Activated naive CD4-positive, alpha-beta T cell treated with anti-CD3 and anti-CD28 coated beads, Interleukin-2, amount 10 ng/mL, durations not matched to agents 7 days and 5 days (primary cell): ENCODE measurements at regions not wholly inside any gene's neighbourhood (a gene's known extent, or its start where the extent isn't known, plus 50 kb on each side); places are given as distances from the start of the nearest gene placed in this dataset.

ENCODE experiments used
- CTCF ChIA-PET: fragments of 350-600 bp; sonication (Branson Sonifier 250); formaldehyde crosslinking; loops from one replicate; lab custom pipeline; 2021; ENCODE audit warnings: antibody characterized with exemption; lab: Charles Lee
- DNase-seq: peaks from one replicate; pipeline ENCODE4 v3.0.0-alpha.2; 2020
- H3K27ac Mint-ChIP-seq: one replicate; pipeline ENCODE4 v1.8.0; 2021; ENCODE audit warnings: mild to moderate bottlenecking, moderate library complexity, mixed read lengths
- H3K27me3 Mint-ChIP-seq: one replicate; pipeline ENCODE4 v1.8.0; 2021; ENCODE audit warnings: mild to moderate bottlenecking, mixed read lengths
- H3K36me3 Mint-ChIP-seq: one replicate; pipeline ENCODE4 v1.8.0; 2021; ENCODE audit warnings: mixed read lengths
- H3K4me1 Mint-ChIP-seq: one replicate; pipeline ENCODE4 v1.8.0; 2021; ENCODE audit warnings: mixed read lengths
- H3K4me3 Mint-ChIP-seq: one replicate; pipeline ENCODE4 v1.8.0; 2021; ENCODE audit warnings: mild to moderate bottlenecking, moderate library complexity, mixed read lengths
- H3K9me3 Mint-ChIP-seq: one replicate; pipeline ENCODE4 v1.8.0; 2021; ENCODE audit warnings: mixed read lengths

- Mint-ChIP-seq H3K4me3 (no peak overlapping the region), H3K27me3 (no peaks in the 10 kb centered on the region), H3K9me3 (no peaks in the 10 kb centered on the region), H3K4me1 (no peaks in the 10 kb centered on the region), H3K36me3 (no peaks in the 10 kb centered on the region), H3K27ac (no peak overlapping the region)
- CTCF ChIA-PET, result no interaction called here
- DNase-seq, result no peak
Measured at GRCh38 chr1:208419746-208420420, 175.7 kb upstream of the PLXNA2 start.

- no peaks in the 10 kb centered on the region for H3K9me3 Mint-ChIP-seq
- CTCF ChIA-PET, result no interaction called here
- no peaks in the 10 kb centered on the region for H3K36me3 Mint-ChIP-seq
- no peaks in the 10 kb centered on the region for H3K27me3 Mint-ChIP-seq
- H3K4me1 Mint-ChIP-seq, result no peaks in the 10 kb centered on the region
- DNase-seq, result no peak
- no peak overlapping the region for H3K27ac Mint-ChIP-seq
- H3K4me3 Mint-ChIP-seq, result no peak overlapping the region
Measured at GRCh38 chr1:208420696-208421095, 176.5 kb upstream of the PLXNA2 start.

- Mint-ChIP-seq H3K4me3 (no peak overlapping the region), H3K36me3 (no peaks in the 10 kb centered on the region), H3K4me1 (no peaks in the 10 kb centered on the region), H3K27ac (no peak overlapping the region), H3K9me3 (no peaks in the 10 kb centered on the region), H3K27me3 (no peaks in the 10 kb centered on the region)
- no peak for DNase-seq
- CTCF ChIA-PET, result interaction anchor here (1.1 kb wide), 1 partner anchor 91 kb away, joined by 4 read pairs; no protein-coding TSS in a partner anchor
Measured at GRCh38 chr1:208421486-208421885, 177.3 kb upstream of the PLXNA2 start.

- Mint-ChIP-seq H3K9me3 (no peaks in the 10 kb centered on the region), H3K27ac (no peak overlapping the region), H3K4me1 (no peaks in the 10 kb centered on the region), H3K27me3 (no peaks in the 10 kb centered on the region), H3K36me3 (no peaks in the 10 kb centered on the region), H3K4me3 (no peak overlapping the region)
- CTCF ChIA-PET, result interaction anchor here (0.6 kb wide), 1 partner anchor 19 kb away, joined by 3 read pairs; no protein-coding TSS in a partner anchor
- DNase-seq, result no peak
Measured at GRCh38 chr1:208423526-208423925, 179.3 kb upstream of the PLXNA2 start.

GRCh38 chr1:208425096-208425495, 180.9 kb upstream of the PLXNA2 start:
- Mint-ChIP-seq H3K4me3 (no peak overlapping the region), H3K36me3 (no peaks in the 10 kb centered on the region), H3K27me3 (no peaks in the 10 kb centered on the region), H3K27ac (no peak overlapping the region), H3K9me3 (no peaks in the 10 kb centered on the region), H3K4me1 (no peaks in the 10 kb centered on the region)
- no peak for DNase-seq
- CTCF ChIA-PET, result no interaction called here

- CTCF ChIA-PET, result no interaction called here
- no peak overlapping the region for H3K27ac Mint-ChIP-seq
- H3K9me3 Mint-ChIP-seq, result no peaks in the 10 kb centered on the region
- no peak for DNase-seq
- H3K4me1 Mint-ChIP-seq, result no peaks in the 10 kb centered on the region
- no peaks in the 10 kb centered on the region for H3K36me3 Mint-ChIP-seq
- H3K4me3 Mint-ChIP-seq, result no peak overlapping the region
- H3K27me3 Mint-ChIP-seq, result no peaks in the 10 kb centered on the region
Measured at GRCh38 chr1:208430220-208430619, 186.0 kb upstream of the PLXNA2 start.

- Mint-ChIP-seq H3K27me3 (no peaks in the 10 kb centered on the region), H3K9me3 (no peaks in the 10 kb centered on the region), H3K27ac (no peak overlapping the region), H3K4me1 (no peaks in the 10 kb centered on the region), H3K36me3 (no peaks in the 10 kb centered on the region), H3K4me3 (no peak overlapping the region)
- CTCF ChIA-PET, result no interaction called here
- DNase-seq, result no peak
Measured at GRCh38 chr1:208431721-208432120, 187.5 kb upstream of the PLXNA2 start.

GRCh38 chr1:208432346-208432745, 188.2 kb upstream of the PLXNA2 start:
- CTCF ChIA-PET, result no interaction called here

GRCh38 chr1:208433086-208433485, 188.9 kb upstream of the PLXNA2 start:
- CTCF ChIA-PET, result no interaction called here
- no peak for DNase-seq
- Mint-ChIP-seq H3K9me3 (no peaks in the 10 kb centered on the region), H3K36me3 (no peaks in the 10 kb centered on the region), H3K27me3 (no peaks in the 10 kb centered on the region), H3K4me1 (no peaks in the 10 kb centered on the region), H3K27ac (no peak overlapping the region), H3K4me3 (no peak overlapping the region)

More at GRCh38 chr1:208432346-208432745, 188.2 kb upstream of the PLXNA2 start:
- DNase-seq, result no peak
- H3K27me3 Mint-ChIP-seq, result no peaks in the 10 kb centered on the region
- no peak overlapping the region for H3K27ac Mint-ChIP-seq
- no peaks in the 10 kb centered on the region for H3K9me3 Mint-ChIP-seq
- no peaks in the 10 kb centered on the region for H3K4me1 Mint-ChIP-seq
- H3K36me3 Mint-ChIP-seq, result no peaks in the 10 kb centered on the region
- no peak overlapping the region for H3K4me3 Mint-ChIP-seq

GRCh38 chr1:208433971-208434370, 189.8 kb upstream of the PLXNA2 start:
- Mint-ChIP-seq H3K36me3 (no peaks in the 10 kb centered on the region), H3K9me3 (no peaks in the 10 kb centered on the region), H3K4me1 (no peaks in the 10 kb centered on the region), H3K27ac (no peak overlapping the region), H3K27me3 (no peaks in the 10 kb centered on the region), H3K4me3 (no peak overlapping the region)
- no peak for DNase-seq
- CTCF ChIA-PET, result no interaction called here

GRCh38 chr1:208437401-208437800, 193.2 kb upstream of the PLXNA2 start:
- CTCF ChIA-PET, result no interaction called here
- Mint-ChIP-seq H3K4me3 (no peak overlapping the region), H3K9me3 (no peaks in the 10 kb centered on the region), H3K27me3 (no peaks in the 10 kb centered on the region), H3K36me3 (no peaks in the 10 kb centered on the region), H3K27ac (no peak overlapping the region), H3K4me1 (no peaks in the 10 kb centered on the region)
- no peak for DNase-seq

GRCh38 chr1:208438112-208438699, 194.0 kb upstream of the PLXNA2 start:
- no peaks in the 10 kb centered on the region for H3K4me1 Mint-ChIP-seq
- CTCF ChIA-PET, result interaction anchor here (0.6 kb wide), 1 partner anchor 14 kb away, joined by 3 read pairs; no protein-coding TSS in a partner anchor
- H3K4me3 Mint-ChIP-seq, result no peak overlapping the region

GRCh38 chr1:208445758-208446203, 201.6 kb upstream of the PLXNA2 start:
- CTCF ChIA-PET, result no interaction called here
- Mint-ChIP-seq H3K9me3 (peaks cover 4% of the 10 kb centered on the region), H3K4me3 (no peak overlapping the region), H3K27ac (no peak overlapping the region), H3K36me3 (no peaks in the 10 kb centered on the region), H3K27me3 (no peaks in the 10 kb centered on the region), H3K4me1 (no peaks in the 10 kb centered on the region)
- DNase-seq, result no peak

More at GRCh38 chr1:208438112-208438699, 194.0 kb upstream of the PLXNA2 start:
- no peak for DNase-seq
- peaks cover 4% of the 10 kb centered on the region for H3K9me3 Mint-ChIP-seq
- H3K36me3 Mint-ChIP-seq, result no peaks in the 10 kb centered on the region
- H3K27me3 Mint-ChIP-seq, result no peaks in the 10 kb centered on the region
- no peak overlapping the region for H3K27ac Mint-ChIP-seq

- CTCF ChIA-PET, result no interaction called here
- Mint-ChIP-seq H3K9me3 (peaks cover 4% of the 10 kb centered on the region), H3K27me3 (no peaks in the 10 kb centered on the region), H3K36me3 (no peaks in the 10 kb centered on the region), H3K4me3 (no peak overlapping the region), H3K27ac (no peak overlapping the region), H3K4me1 (no peaks in the 10 kb centered on the region)
- DNase-seq, result no peak
Measured at GRCh38 chr1:208446271-208446691, 202.1 kb upstream of the PLXNA2 start.

GRCh38 chr1:208448425-208448824, 204.2 kb upstream of the PLXNA2 start:
- Mint-ChIP-seq H3K36me3 (no peaks in the 10 kb centered on the region), H3K4me1 (no peaks in the 10 kb centered on the region), H3K9me3 (no peaks in the 10 kb centered on the region), H3K27ac (no peak overlapping the region), H3K27me3 (no peaks in the 10 kb centered on the region), H3K4me3 (no peak overlapping the region)
- CTCF ChIA-PET, result no interaction called here
- DNase-seq, result no peak
